IMR-90 (cell line): ENCODE measurements at regions not wholly inside any gene's neighbourhood (a gene's known extent, or its start where the extent isn't known, plus 50 kb on each side); places are given as distances from the start of the nearest gene placed in this dataset.

Experiments used
- ATAC-seq: fragments of 200-7000 bp; cut with Tn5 transposase; 2 replicates; pipeline ENCODE4 v1.9.1; 2020; ENCODE audit warnings: low read depth, mild to moderate bottlenecking, moderate library complexity
- BruUV-seq: library from RNA; stranded (reverse); fragments of 400-500 nt; replicated peaks from 2 replicates; lab custom pipeline; 2021; lab: Mats Ljungman, UMichigan
- CTCF ChIA-PET: fragments of 300-600 bp; formaldehyde crosslinking; extraction: SDS; loops from one replicate; lab custom pipeline; 2021; ENCODE audit warnings: antibody characterized with exemption; lab: Yijun Ruan, JAX
- POLR2A ChIA-PET: fragments of 300-600 bp; sonication (Branson Sonifier 250); formaldehyde crosslinking; loops from one replicate; lab custom pipeline; 2022; ENCODE audit warnings: antibody characterized with exemption; ENCODE audit not compliant: unreplicated experiment; lab: Charles Lee
- DNase-seq: peaks from one replicate; pipeline ENCODE4 v3.0.0; 2013
- H2AFZ ChIP-seq: replicated peaks from 2 replicates; pipeline ENCODE3; 2013; ENCODE audit warnings: low read length, mild to moderate bottlenecking; ENCODE audit not compliant: poor library complexity
- H2AK5ac ChIP-seq: 2 replicates; pipeline ENCODE4 v1.6.1; 2013; ENCODE audit warnings: low read depth, low read length, inconsistent platforms
- H2AK9ac ChIP-seq: replicated peaks from 2 replicates; pipeline ENCODE3; 2013; ENCODE audit warnings: mild to moderate bottlenecking, low read depth, low read length, moderate library complexity; ENCODE audit not compliant: poor library complexity
- H2BK120ac ChIP-seq: 2 replicates; pipeline ENCODE4 v1.6.1; 2013; ENCODE audit warnings: low read depth, low read length, inconsistent platforms
- H2BK15ac ChIP-seq: 3 replicates; pipeline ENCODE4 v1.6.1; 2013; ENCODE audit warnings: low read depth, low read length, inconsistent platforms
- H2BK20ac ChIP-seq: 2 replicates; pipeline ENCODE4 v1.6.1; 2013; ENCODE audit warnings: low read depth, mild to moderate bottlenecking, inconsistent platforms, low read length, moderate library complexity
- H2BK5ac ChIP-seq: 2 replicates; pipeline ENCODE4 v1.6.1; 2013; ENCODE audit warnings: mild to moderate bottlenecking, low read depth, low read length, inconsistent platforms; ENCODE audit not compliant: poor library complexity, severe bottlenecking
- H3K14ac ChIP-seq: replicated peaks from 2 replicates; pipeline ENCODE4 v1.6.1; 2013; ENCODE audit warnings: low read depth, low read length, inconsistent platforms
- H3K18ac ChIP-seq: 2 replicates; pipeline ENCODE4 v1.6.1; 2013; ENCODE audit warnings: low read depth, low read length, control low read depth
- H3K23ac ChIP-seq: 2 replicates; pipeline ENCODE4 v1.6.1; 2013; ENCODE audit warnings: low read depth, low read length, inconsistent platforms
- H3K27ac ChIP-seq: 2 replicates; pipeline ENCODE4 v1.5.1; 2013; ENCODE audit warnings: mild to moderate bottlenecking, control low read depth, low read length; ENCODE audit not compliant: insufficient read depth
- H3K27me3 ChIP-seq: 2 replicates; pipeline ENCODE4 v1.6.1; 2013; ENCODE audit warnings: low read length; ENCODE audit not compliant: control insufficient read depth, insufficient read depth
- H3K36me3 ChIP-seq: 2 replicates; pipeline ENCODE4 v1.6.1; 2013; ENCODE audit warnings: low read length, mixed read lengths; ENCODE audit not compliant: control insufficient read depth, insufficient read depth
- H3K4ac ChIP-seq: 2 replicates; pipeline ENCODE4 v1.6.1; 2013; ENCODE audit warnings: low read depth, low read length, inconsistent platforms
- H3K4me1 ChIP-seq: 2 replicates; pipeline ENCODE4 v1.6.1; 2013; ENCODE audit warnings: low read length, mixed read lengths; ENCODE audit not compliant: control insufficient read depth, insufficient read depth
- H3K4me2 ChIP-seq: 2 replicates; pipeline ENCODE4 v1.6.1; 2013; ENCODE audit warnings: low read depth, mild to moderate bottlenecking, control low read depth, low read length, moderate library complexity
- H3K4me3 ChIP-seq: 2 replicates; pipeline ENCODE4 v1.5.1; 2013; ENCODE audit warnings: low read depth, mild to moderate bottlenecking, control low read depth, low read length, moderate library complexity; ENCODE audit not compliant: insufficient read depth
- H3K56ac ChIP-seq: 2 replicates; pipeline ENCODE4 v1.6.1; 2013; ENCODE audit warnings: low read length, inconsistent platforms; ENCODE audit not compliant: insufficient read depth; ENCODE audit errors: extremely low read depth
- H3K79me1 ChIP-seq, 2 experiments: 2 replicates each; pipeline ENCODE4 v1.6.1; 2013; ENCODE audit warnings: low read length in 2 of 2, inconsistent platforms in 1 of 2, low read depth in 1 of 2
- H3K9ac ChIP-seq: 2 replicates; pipeline ENCODE4 v1.6.1; 2013; ENCODE audit warnings: low read depth, low read length, control low read depth
- H3K9me1 ChIP-seq: 2 replicates; pipeline ENCODE4 v1.6.1; 2013; ENCODE audit warnings: low read length, inconsistent platforms; ENCODE audit not compliant: insufficient read depth
- H3K9me3 ChIP-seq: 2 replicates; pipeline ENCODE4 v1.6.1; 2013; ENCODE audit warnings: low read length; ENCODE audit not compliant: control insufficient read depth, insufficient read depth
- H4K20me1 ChIP-seq: 2 replicates; pipeline ENCODE4 v1.6.1; 2013; ENCODE audit warnings: low read length, inconsistent platforms; ENCODE audit not compliant: insufficient read depth
- H4K5ac ChIP-seq: 2 replicates; pipeline ENCODE4 v1.6.1; 2013; ENCODE audit warnings: mild to moderate bottlenecking, low read depth, low read length, control low read depth
- H4K8ac ChIP-seq, 2 experiments: 2 replicates each; pipeline ENCODE4 v1.6.1; 2013; ENCODE audit warnings: low read depth in 2 of 2, low read length in 2 of 2, control low read depth in 1 of 2, inconsistent platforms in 1 of 2
- H4K91ac ChIP-seq: 2 replicates; pipeline ENCODE4 v1.6.1; 2013; ENCODE audit warnings: low read depth, low read length, inconsistent platforms; ENCODE audit not compliant: insufficient read depth
- CEBPB ChIP-seq: IDR thresholded peaks from 2 replicates; pipeline ENCODE4 v1.6.1; 2012; ENCODE audit warnings: low read depth, low read length, improper control_type of control experiment
- MAZ ChIP-seq: IDR thresholded peaks from 2 replicates; pipeline ENCODE4 v1.6.1; 2012; ENCODE audit warnings: low read depth, mild to moderate bottlenecking, low read length, improper control_type of control experiment, moderate library complexity, borderline replicate concordance
- MXI1 ChIP-seq: IDR thresholded peaks from 2 replicates; pipeline ENCODE4 v1.6.1; 2012; ENCODE audit warnings: low read depth, mild to moderate bottlenecking, low read length, moderate library complexity, borderline replicate concordance
- NFE2L2 ChIP-seq: fragments of 150-350 bp; IDR thresholded peaks from 2 replicates; pipeline ENCODE4 v1.6.1; 2016; ENCODE audit warnings: low read depth, mild to moderate bottlenecking, low read length
- WGBS, 2 experiments: methylation state at CpG; one replicate each; pipeline versions ENCODE4 v1.1.5 to v1.1.7; 2013; ENCODE audit warnings: missing lambda C conversion rate in 2 of 2; ENCODE audit not compliant: insufficient read length in 1 of 2; ENCODE audit errors: extremely low coverage in 2 of 2; 5-methylcytosine and 5-hydroxymethylcytosine counted together
- dilution Hi-C: fragments of 300-500 bp; cut with HindIII; formaldehyde crosslinking; loops from one replicate; pipeline ENCODE4 v1.14.3; 2018; ENCODE audit warnings: low sequenced_read_pairs; ENCODE audit not compliant: unreplicated experiment
- in situ Hi-C: fragments of 300-500 bp; cut with MboI; formaldehyde crosslinking; loops from 3 replicates; pipeline ENCODE4 v1.14.3; 2019; ENCODE audit warnings: low sequenced_read_pairs, inconsistent platforms, mixed read lengths
- intact Hi-C: fragments of 100-400 bp; cut with micrococcal nuclease; formaldehyde crosslinking; loops from 2 replicates; pipeline ENCODE4 v1.10.0; 2022
- TF ChIP-seq, protein P1 (sequence below): fragments of 150-350 bp; IDR thresholded peaks from 2 replicates; pipeline ENCODE4 v1.6.1; 2017; ENCODE audit warnings: mild to moderate bottlenecking, antibody characterized with exemption, low read length, low read depth

- no peak overlapping the region for H4K8ac ChIP-seq
- no peak overlapping the region for H3K4me2 ChIP-seq
- H3K4me1 ChIP-seq = no peaks in the 10 kb centered on the region
- H2BK20ac ChIP-seq = no peak overlapping the region
- H3K9ac ChIP-seq = no peak overlapping the region
- no peak overlapping the region for H3K56ac ChIP-seq
- no peak overlapping the region for H2AFZ ChIP-seq
- H3K36me3 ChIP-seq = no peaks in the 10 kb centered on the region
- H3K18ac ChIP-seq = no peak overlapping the region
- H3K27me3 ChIP-seq = no peaks in the 10 kb centered on the region
- no peak overlapping the region for H3K4ac ChIP-seq
- ChIA-PET CTCF (no interaction called here), POLR2A (no interaction called here)
- intact Hi-C loops (no loop called here), in situ Hi-C loops (no loop called here), dilution Hi-C loops (no loop called here)
- no peaks in the 10 kb centered on the region; the same call in 1 of the 2 replicates for H3K9me3 ChIP-seq
- ATAC-seq (no peak), DNase-seq (no peak)
- H2BK15ac ChIP-seq = no peak overlapping the region
- H2AK9ac ChIP-seq = no peak overlapping the region
- H2AK5ac ChIP-seq = no peak overlapping the region
- H3K9me1 ChIP-seq = peaks cover 4% of the 10 kb centered on the region; the same call in 1 of the 2 replicates
- no peaks in the 10 kb centered on the region for H3K79me1 ChIP-seq
- no CpG with 5 or more reads among the region's 3 CpGs for WGBS, 2 experiments
- no peak overlapping the region for H3K23ac ChIP-seq
- H3K27ac ChIP-seq = no peak overlapping the region
- H2BK5ac ChIP-seq = no peak overlapping the region
- no TSS peak for BruUV-seq
- H2BK120ac ChIP-seq = no peak overlapping the region
- TF ChIP-seq MAZ (no peak), NFE2L2 (no peak), CEBPB (no peak), MXI1 (no peak)
- TF ChIP-seq, protein P1, sequence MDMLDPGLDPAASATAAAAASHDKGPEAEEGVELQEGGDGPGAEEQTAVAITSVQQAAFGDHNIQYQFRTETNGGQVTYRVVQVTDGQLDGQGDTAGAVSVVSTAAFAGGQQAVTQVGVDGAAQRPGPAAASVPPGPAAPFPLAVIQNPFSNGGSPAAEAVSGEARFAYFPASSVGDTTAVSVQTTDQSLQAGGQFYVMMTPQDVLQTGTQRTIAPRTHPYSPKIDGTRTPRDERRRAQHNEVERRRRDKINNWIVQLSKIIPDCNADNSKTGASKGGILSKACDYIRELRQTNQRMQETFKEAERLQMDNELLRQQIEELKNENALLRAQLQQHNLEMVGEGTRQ = no peak
- H4K20me1 ChIP-seq = no peaks in the 10 kb centered on the region
- no peak overlapping the region for H4K5ac ChIP-seq
- no peak overlapping the region for H3K14ac ChIP-seq
- H3K4me3 ChIP-seq = no peak overlapping the region
- H4K91ac ChIP-seq = no peak overlapping the region
Measured at GRCh38 chr1:218986816-218987215, 186.9 kb upstream of the LYPLAL1 start.
